GM13976 (cell line): ENCODE measurements at regions not wholly inside any gene's neighbourhood (a gene's known extent, or its start where the extent isn't known, plus 50 kb on each side); places are given as distances from the start of the nearest gene placed in this dataset.

Experiments used
- DNase-seq: peaks from one replicate; pipeline ENCODE4 v3.0.0; 2012; ENCODE audit warnings: low spot score
- in situ Hi-C: fragments of 300-500 bp; cut with MboI; formaldehyde crosslinking; loops from one replicate; pipeline ENCODE4 v1.12.0; 2022; ENCODE audit warnings: low sequenced_read_pairs, mixed read lengths, inconsistent platforms; ENCODE audit not compliant: unreplicated experiment
- TF ChIP-seq, protein P1 (sequence below): IDR thresholded peaks from 2 replicates; pipeline ENCODE4 v1.5.1; 2012; ENCODE audit warnings: borderline replicate concordance, mild to moderate bottlenecking; ENCODE audit not compliant: insufficient read depth; ENCODE audit errors: extremely low read depth, missing control alignments, control extremely low read depth

DNA sequence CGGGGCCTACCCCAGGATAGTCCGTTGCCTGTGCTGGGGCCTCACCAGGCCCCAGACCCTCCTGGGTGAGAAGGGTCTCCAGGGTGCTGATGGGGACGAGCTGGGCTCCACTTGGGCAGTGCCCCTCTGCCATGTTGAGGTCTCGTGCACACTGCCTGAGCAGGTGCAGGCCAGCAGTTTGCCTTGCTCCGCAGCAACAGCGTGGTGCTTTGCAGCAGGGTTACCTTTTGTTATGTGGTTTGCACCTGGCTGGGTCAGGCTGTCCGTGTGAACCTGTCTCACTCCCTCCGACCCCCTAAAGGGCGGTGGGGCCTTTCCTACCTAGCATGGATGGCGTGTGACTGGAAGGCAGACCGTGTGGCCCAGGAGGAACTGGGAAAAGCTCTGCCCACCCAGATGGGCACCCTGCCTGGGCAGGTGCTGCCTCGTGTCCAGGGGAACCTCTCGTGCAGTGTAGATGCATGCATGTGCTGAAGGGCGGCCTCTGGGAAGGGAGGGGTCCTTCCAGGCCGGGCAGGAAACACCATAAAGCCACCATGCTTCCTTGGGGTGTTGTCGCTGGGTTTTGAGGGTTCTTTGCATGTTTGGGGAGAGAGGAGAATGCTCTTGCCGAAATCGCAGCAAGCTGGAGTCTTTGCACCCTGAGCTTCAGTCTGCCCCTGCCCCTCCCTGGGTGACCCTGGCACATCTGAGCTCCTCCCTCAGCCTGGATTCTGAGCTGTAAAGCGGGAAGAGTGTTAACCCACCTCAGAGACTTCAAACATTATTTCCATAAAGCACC is 75.4 kb upstream of the PPARA start:
- TF ChIP-seq, protein P1, sequence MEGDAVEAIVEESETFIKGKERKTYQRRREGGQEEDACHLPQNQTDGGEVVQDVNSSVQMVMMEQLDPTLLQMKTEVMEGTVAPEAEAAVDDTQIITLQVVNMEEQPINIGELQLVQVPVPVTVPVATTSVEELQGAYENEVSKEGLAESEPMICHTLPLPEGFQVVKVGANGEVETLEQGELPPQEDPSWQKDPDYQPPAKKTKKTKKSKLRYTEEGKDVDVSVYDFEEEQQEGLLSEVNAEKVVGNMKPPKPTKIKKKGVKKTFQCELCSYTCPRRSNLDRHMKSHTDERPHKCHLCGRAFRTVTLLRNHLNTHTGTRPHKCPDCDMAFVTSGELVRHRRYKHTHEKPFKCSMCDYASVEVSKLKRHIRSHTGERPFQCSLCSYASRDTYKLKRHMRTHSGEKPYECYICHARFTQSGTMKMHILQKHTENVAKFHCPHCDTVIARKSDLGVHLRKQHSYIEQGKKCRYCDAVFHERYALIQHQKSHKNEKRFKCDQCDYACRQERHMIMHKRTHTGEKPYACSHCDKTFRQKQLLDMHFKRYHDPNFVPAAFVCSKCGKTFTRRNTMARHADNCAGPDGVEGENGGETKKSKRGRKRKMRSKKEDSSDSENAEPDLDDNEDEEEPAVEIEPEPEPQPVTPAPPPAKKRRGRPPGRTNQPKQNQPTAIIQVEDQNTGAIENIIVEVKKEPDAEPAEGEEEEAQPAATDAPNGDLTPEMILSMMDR, result no peak
- in situ Hi-C loops, result no loop called here
- DNase-seq, result no peak

DNA sequence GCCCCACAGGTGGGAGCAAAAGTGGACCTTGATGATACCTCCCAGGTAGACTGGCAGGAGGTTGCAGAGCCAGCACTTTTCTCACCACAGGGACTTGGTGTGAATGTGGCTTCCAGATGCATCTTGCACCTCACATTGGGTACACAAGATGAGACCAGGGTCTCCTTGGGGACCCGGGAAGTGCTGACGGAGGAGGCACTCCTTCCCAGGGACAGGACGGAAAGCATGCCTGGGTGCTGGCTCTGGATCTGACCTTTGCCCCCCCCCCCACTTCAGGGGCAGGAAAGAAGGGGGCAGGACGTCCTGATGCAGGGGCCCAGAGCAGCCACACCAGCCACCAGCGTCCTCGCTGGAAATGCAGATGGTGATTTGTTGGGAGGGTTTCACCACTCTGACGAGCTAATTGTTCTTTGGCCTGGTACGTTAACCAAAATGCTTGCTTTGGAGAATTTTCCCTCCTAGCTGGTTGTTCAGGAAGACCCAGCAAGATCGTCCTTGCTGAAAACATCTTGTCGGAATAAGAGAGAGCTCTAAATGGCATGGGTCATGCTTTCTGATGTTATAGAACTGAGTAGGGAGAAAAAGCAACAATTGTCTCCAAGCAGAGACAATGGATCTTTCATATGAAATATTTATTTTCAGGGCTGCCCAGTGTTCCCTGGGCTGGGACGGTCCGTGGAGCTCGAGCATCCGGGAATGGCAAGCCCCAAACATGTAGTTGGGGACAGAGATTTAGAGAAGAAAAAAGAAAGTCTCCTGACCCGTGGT is 74.4 kb upstream of the PPARA start:
- in situ Hi-C loops, result no loop called here
- TF ChIP-seq, protein P1, result no peak

DNA sequence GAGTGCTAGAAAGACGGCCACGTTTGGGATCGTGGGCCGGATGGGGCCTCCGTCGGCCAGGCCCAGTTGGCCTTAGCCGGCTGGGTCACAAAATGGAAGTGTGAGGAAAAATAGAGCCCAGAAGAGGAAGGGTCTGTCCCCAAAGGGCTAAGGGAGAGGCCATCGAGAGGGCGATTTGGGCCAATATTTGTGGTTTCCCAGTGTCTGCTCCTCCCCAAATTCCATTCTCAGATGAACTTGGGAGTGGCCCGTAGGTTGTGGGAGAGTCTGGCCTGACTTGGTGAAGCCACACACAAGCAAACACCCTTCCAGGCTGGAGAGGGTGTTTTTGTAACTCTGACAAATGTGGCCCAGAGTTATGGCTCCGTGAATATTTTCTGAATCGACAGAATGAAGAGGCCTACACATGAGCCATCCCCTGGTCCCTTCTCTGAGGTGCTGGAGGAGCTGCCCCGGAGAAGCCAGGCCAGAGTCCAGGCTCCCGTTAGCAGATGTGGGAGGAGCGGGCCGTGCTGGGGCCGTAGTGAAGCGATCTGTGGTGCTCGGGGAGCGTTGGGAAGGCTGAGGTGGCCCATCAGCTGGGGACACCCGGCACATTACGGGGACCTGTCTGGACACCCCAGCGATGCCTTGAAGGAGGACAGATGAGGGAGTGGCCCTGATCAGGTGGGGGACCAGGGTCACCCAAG is 73.5 kb upstream of the PPARA start:
- in situ Hi-C loops, result no loop called here
- TF ChIP-seq, protein P1, result no peak
- no peak for DNase-seq

More for the DNA sequence above, 74.4 kb upstream of the PPARA start:
- DNase-seq, result no peak

DNA sequence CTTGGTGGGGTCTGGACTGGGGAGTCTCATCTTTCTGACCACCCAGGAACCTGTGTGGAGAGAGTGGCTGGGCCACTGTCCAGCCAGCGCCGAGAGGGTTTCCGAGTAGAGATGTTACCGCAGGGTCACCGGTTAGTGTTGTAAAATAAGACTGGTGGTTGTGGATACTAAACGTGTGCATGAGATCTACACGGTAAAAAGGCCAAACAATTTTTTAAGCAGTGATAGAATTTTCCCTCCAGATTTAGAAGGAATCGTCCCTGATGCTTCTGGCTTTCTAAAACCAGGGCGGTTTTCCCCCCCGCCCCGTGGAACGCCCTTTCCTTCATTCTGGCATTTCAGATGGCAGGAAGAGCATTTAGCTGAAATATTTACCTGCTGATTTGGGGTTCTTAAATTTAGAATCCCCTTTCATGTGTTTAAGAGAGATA is 72.6 kb upstream of the PPARA start:
- no peak for DNase-seq
- in situ Hi-C loops, result no loop called here
- TF ChIP-seq, protein P1, result no peak

DNA sequence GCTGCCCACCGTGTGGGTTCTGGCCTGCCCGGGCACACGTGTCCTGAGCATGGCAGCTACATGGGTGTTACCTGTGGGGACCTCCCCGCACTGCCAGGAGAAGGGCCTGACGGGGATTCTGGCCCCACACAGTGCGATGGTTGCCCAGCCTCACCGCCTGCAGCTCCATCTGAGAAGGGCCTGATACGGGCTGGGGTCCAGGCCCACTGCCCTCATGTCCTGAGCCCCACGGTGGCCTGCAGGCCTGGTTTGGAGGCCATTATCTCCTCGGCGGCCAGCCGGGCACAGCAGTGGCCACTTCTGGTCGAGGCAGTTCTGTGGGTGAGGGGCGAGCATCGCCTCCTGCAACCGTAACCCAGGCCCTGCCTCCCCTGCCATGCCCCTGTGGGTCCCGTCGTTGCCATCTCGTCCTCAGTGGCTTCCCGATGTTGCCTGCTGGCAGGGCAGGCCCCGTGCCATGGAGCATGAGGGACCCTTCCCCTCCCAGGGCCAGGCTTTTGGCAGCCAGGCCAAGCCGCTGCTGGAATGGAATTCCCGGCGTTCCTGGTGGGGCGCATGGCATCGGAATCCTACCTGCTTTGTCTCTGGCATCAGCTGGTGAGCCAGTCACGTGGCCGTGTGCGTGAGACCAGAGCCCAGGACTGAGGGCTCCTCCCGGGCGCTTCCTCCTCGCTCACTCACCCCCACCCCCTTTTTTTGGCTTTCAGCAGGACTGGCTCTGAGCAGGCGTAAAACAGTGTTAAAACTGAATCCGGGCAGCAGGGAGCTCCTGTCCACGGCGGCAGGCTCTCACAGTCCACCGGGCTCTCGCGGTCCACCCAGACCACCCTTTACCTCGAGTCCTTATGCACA is 71.9 kb upstream of the PPARA start:
- in situ Hi-C loops, result no loop called here
- TF ChIP-seq, protein P1, result no peak
- DNase-seq, result no peak

DNA sequence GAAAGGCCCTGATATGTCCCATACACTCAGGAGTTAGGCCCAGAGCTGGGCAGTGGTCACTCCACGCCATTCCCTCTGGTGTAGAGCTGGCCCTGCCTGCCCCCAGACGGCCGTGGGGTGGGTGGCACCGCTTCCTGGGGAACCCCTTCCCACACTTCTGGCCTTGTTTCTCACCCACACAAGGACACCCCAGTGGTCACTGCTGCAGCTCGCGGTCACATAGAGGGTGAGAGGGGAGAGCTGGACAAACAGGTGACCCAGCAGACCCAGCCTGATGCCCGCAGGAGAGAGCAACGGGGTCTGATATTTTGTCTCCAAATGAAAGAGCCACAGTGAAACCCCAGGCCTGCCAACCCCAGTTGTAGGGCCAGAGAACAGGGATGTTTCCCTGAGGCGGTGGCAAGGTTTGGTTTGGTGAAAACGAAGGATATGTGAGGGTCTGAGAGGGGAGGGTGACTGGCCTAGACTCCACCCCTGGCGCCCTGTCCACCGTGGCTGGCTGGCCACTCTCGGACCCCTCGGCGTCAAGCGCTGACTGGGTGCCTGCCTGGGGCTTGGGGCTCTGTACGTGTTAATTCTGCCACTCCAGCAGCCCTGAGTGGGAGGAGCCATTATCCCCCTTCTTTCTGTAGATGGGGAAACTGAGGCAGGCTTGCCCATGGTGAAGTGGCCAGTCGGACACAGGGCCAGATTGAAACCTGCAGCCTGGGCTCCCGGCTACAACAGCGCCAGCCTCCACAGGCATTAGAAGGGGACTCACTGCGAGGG is 71.0 kb upstream of the PPARA start:
- in situ Hi-C loops, result no loop called here
- DNase-seq, result no peak

More for the DNA sequence above, 71.0 kb upstream of the PPARA start:
- TF ChIP-seq, protein P1, result no peak
